H9 (cell line): ENCODE measurements at regions not wholly inside any gene's neighbourhood (a gene's known extent, or its start where the extent isn't known, plus 50 kb on each side); places are given as distances from the start of the nearest gene placed in this dataset.

Experiments
- DNase-seq: peaks from one replicate; pipeline ENCODE4 v3.0.0-alpha.2; 2017
- H2AFZ ChIP-seq: one replicate; pipeline ENCODE4 v1.6.1; 2013; ENCODE audit warnings: mild to moderate bottlenecking, low read length, control low read depth, moderate library complexity
- H2AK5ac ChIP-seq: 2 replicates; pipeline ENCODE4 v1.6.1; 2013; ENCODE audit warnings: low read length, control low read depth, mixed read lengths; ENCODE audit not compliant: insufficient read length
- H2BK120ac ChIP-seq: one replicate; pipeline ENCODE4 v1.6.1; 2013; ENCODE audit warnings: low read depth, mild to moderate bottlenecking, low read length, control low read depth, inconsistent platforms; ENCODE audit not compliant: poor library complexity, severe bottlenecking
- H2BK12ac ChIP-seq: 2 replicates; pipeline ENCODE4 v1.6.1; 2013; ENCODE audit warnings: low read length, control low read depth, mixed read lengths, low read depth; ENCODE audit not compliant: insufficient read length
- H2BK15ac ChIP-seq: 2 replicates; pipeline ENCODE4 v1.6.1; 2013; ENCODE audit warnings: low read depth, low read length, control low read depth
- H2BK20ac ChIP-seq: one replicate; pipeline ENCODE4 v1.6.1; 2013; ENCODE audit warnings: low read depth, mild to moderate bottlenecking, low read length, control low read depth, inconsistent platforms; ENCODE audit not compliant: poor library complexity, severe bottlenecking
- H2BK5ac ChIP-seq: 2 replicates; pipeline ENCODE4 v1.6.1; 2013; ENCODE audit warnings: low read length, control low read depth, mixed read lengths; ENCODE audit not compliant: insufficient read length
- H3K14ac ChIP-seq: 2 replicates; pipeline ENCODE4 v1.6.1; 2013; ENCODE audit warnings: low read length, control low read depth; ENCODE audit not compliant: insufficient read depth
- H3K18ac ChIP-seq: 2 replicates; pipeline ENCODE4 v1.6.1; 2013; ENCODE audit warnings: low read depth, mild to moderate bottlenecking, mixed read lengths, low read length, control low read depth; ENCODE audit not compliant: insufficient read length
- H3K23ac ChIP-seq: 2 replicates; pipeline ENCODE4 v1.6.1; 2013; ENCODE audit warnings: low read length, control low read depth, mixed read lengths, low read depth; ENCODE audit not compliant: insufficient read length
- H3K23me2 ChIP-seq: 2 replicates; pipeline ENCODE4 v1.6.1; 2013; ENCODE audit warnings: low read depth, mild to moderate bottlenecking, mixed read lengths, low read length, control low read depth; ENCODE audit not compliant: insufficient read length, poor library complexity, severe bottlenecking
- H3K27ac ChIP-seq: 2 replicates; pipeline ENCODE4 v1.5.1; 2013; ENCODE audit warnings: low read length, control low read depth, mixed read lengths, low read depth; ENCODE audit not compliant: insufficient read length
- H3K27me3 ChIP-seq: 2 replicates; pipeline ENCODE4 v1.6.1; 2013; ENCODE audit warnings: low read length, control low read depth, inconsistent platforms; ENCODE audit not compliant: insufficient read depth
- H3K4ac ChIP-seq: 2 replicates; pipeline ENCODE4 v1.6.1; 2013; ENCODE audit warnings: low read depth, mild to moderate bottlenecking, control low read depth, inconsistent platforms, low read length, moderate library complexity
- H3K4me1 ChIP-seq: 2 replicates; pipeline ENCODE4 v1.6.1; 2013; ENCODE audit warnings: low read length, control low read depth, inconsistent platforms; ENCODE audit not compliant: insufficient read depth
- H3K4me2 ChIP-seq: 2 replicates; pipeline ENCODE4 v1.6.1; 2013; ENCODE audit warnings: low read length, control low read depth, mixed read lengths; ENCODE audit not compliant: insufficient read length, insufficient read depth
- H3K56ac ChIP-seq: 2 replicates; pipeline ENCODE4 v1.6.1; 2013; ENCODE audit warnings: low read depth, mild to moderate bottlenecking, mixed read lengths, low read length, control low read depth; ENCODE audit not compliant: insufficient read length
- H3K79me1 ChIP-seq: 2 replicates; pipeline ENCODE4 v1.6.1; 2013; ENCODE audit warnings: low read depth, mild to moderate bottlenecking, moderate library complexity, low read length, control low read depth, inconsistent platforms; ENCODE audit not compliant: insufficient read depth, poor library complexity, severe bottlenecking
- H3K79me2 ChIP-seq: 2 replicates; pipeline ENCODE4 v1.6.1; 2013; ENCODE audit warnings: low read length, control low read depth, inconsistent platforms; ENCODE audit not compliant: insufficient read depth
- H3K9ac ChIP-seq: 2 replicates; pipeline ENCODE4 v1.6.1; 2013; ENCODE audit warnings: low read length, control low read depth, mixed read lengths; ENCODE audit not compliant: insufficient read length; ENCODE audit errors: extremely low read depth
- H3K9me3 ChIP-seq: one replicate; pipeline ENCODE4 v1.6.1; 2013; ENCODE audit warnings: low read depth, low read length, inconsistent platforms; ENCODE audit not compliant: control insufficient read depth
- H3T11ph ChIP-seq: one replicate; pipeline ENCODE4 v1.6.1; 2013; ENCODE audit warnings: mild to moderate bottlenecking, low read length, control low read depth, inconsistent platforms
- H4K20me1 ChIP-seq: one replicate; pipeline ENCODE4 v1.6.1; 2013; ENCODE audit not compliant: control insufficient read depth, insufficient read length, insufficient read depth
- H4K5ac ChIP-seq: 2 replicates; pipeline ENCODE4 v1.6.1; 2013; ENCODE audit warnings: low read depth, mild to moderate bottlenecking, mixed read lengths, low read length, control low read depth; ENCODE audit not compliant: insufficient read length
- H4K8ac ChIP-seq: replicated peaks from 2 replicates; pipeline ENCODE4 v1.6.1; 2013; ENCODE audit warnings: low read length, control low read depth, mixed read lengths, low read depth; ENCODE audit not compliant: insufficient read length
- H4K91ac ChIP-seq: 2 replicates; pipeline ENCODE4 v1.6.1; 2013; ENCODE audit warnings: low read depth, mild to moderate bottlenecking, moderate library complexity, mixed read lengths, low read length, control low read depth; ENCODE audit not compliant: insufficient read length
- H3K27ac Mint-ChIP-seq, 3 experiments: 2 replicates in 2 of 3; 3 replicates in 1 of 3; pipeline ENCODE4 v1.8.0; 2020 to 2021; ENCODE audit warnings: mixed read lengths in 3 of 3, mild to moderate bottlenecking in 1 of 3, moderate library complexity in 1 of 3
- H3K27me3 Mint-ChIP-seq: 2 replicates; pipeline ENCODE4 v1.8.0; 2021; ENCODE audit warnings: low read depth, mild to moderate bottlenecking, moderate library complexity, mixed read lengths
- H3K36me3 Mint-ChIP-seq, 3 experiments: 2 replicates in 2 of 3; 3 replicates in 1 of 3; pipeline ENCODE4 v1.8.0; 2020 to 2021; ENCODE audit warnings: low read depth in 3 of 3, mixed read lengths in 3 of 3; ENCODE audit not compliant: insufficient read depth in 1 of 3
- H3K4me1 Mint-ChIP-seq, 2 experiments: 2 replicates each; pipeline ENCODE4 v1.8.0; 2020; ENCODE audit warnings: mixed read lengths in 2 of 2
- H3K4me3 Mint-ChIP-seq, 2 experiments: 2 replicates in 1 of 2; 3 replicates in 1 of 2; pipeline ENCODE4 v1.8.0; 2020 to 2021; ENCODE audit warnings: mild to moderate bottlenecking in 2 of 2, mixed read lengths in 2 of 2, moderate library complexity in 1 of 2
- H3K9me3 Mint-ChIP-seq, 2 experiments: 2 replicates in 1 of 2; 3 replicates in 1 of 2; pipeline ENCODE4 v1.8.0; 2020; ENCODE audit warnings: mild to moderate bottlenecking in 2 of 2, mixed read lengths in 2 of 2, moderate library complexity in 1 of 2
- WGBS: extraction: QIAGEN DNeasy Blood & Tissue Kit; methylation state at CpG from one replicate; pipeline ENCODE4 v1.1.7; 2013; ENCODE audit warnings: missing lambda C conversion rate, low lambda C conversion rate, mixed read lengths; ENCODE audit not compliant: insufficient read length; ENCODE audit errors: extremely low coverage; 5-methylcytosine and 5-hydroxymethylcytosine counted together
- TF ChIP-seq, protein P1 (sequence below): fragments of 200-600 bp; sonication (generic); conservative IDR thresholded peaks from 3 replicates; pipeline ENCODE4 v1.8.0; 2021; ENCODE audit warnings: antibody characterized with exemption, mild to moderate bottlenecking

DNA sequence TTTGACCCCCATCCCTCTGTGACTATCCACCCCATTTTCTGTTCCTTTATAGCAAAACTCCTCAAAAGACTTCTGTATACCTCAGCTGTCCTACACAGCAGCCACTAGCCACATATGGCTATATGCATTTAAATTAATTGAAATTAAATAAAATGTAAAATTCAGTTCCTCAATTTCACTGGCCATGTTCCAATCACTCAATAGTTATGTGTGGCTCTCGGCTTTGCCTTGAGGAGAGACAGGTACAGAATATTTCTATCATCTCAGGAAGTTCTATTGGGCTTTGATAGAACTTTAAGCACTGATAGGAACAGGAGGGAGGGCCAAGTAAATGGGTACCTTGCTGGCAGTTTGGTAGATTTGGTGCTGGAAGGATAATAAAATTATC is 280.3 kb upstream of the AMIGO2 start:
- H2BK15ac ChIP-seq = no peak overlapping the region

More for the DNA sequence above, 280.3 kb upstream of the AMIGO2 start:
- H3K4me1 Mint-ChIP-seq = peaks cover 2 to 3% of the 10 kb centered on the region in 2 experiments; a peak in 1 of 4 replicates
- Histone ChIP-seq H3K27me3 (no peaks in the 10 kb centered on the region), H3K56ac (no peak overlapping the region), H3K4me1 (no peaks in the 10 kb centered on the region), H3K4ac (no peak overlapping the region), H3K79me2 (no peaks in the 10 kb centered on the region; the same call in 1 of the 2 replicates), H3K9ac (no peak overlapping the region), H2BK12ac (no peak overlapping the region), H2AFZ (no peak overlapping the region), H3K4me2 (no peak overlapping the region), H3T11ph (no peak overlapping the region), H2BK20ac (no peak overlapping the region), H3K79me1 (no peaks in the 10 kb centered on the region), H4K5ac (no peak overlapping the region), H3K9me3 (no peaks in the 10 kb centered on the region), H4K8ac (no peak overlapping the region), H3K23me2 (no peaks in the 10 kb centered on the region), H3K23ac (no peak overlapping the region), H3K27ac (no peak overlapping the region), H3K18ac (no peak overlapping the region), H2BK120ac (no peak overlapping the region), H4K91ac (no peak overlapping the region), H3K14ac (no peak overlapping the region), H4K20me1 (no peaks in the 10 kb centered on the region), H2BK5ac (no peak overlapping the region), H2AK5ac (no peak overlapping the region)
- no peak overlapping the region for H3K27ac Mint-ChIP-seq
- TF ChIP-seq, protein P1, sequence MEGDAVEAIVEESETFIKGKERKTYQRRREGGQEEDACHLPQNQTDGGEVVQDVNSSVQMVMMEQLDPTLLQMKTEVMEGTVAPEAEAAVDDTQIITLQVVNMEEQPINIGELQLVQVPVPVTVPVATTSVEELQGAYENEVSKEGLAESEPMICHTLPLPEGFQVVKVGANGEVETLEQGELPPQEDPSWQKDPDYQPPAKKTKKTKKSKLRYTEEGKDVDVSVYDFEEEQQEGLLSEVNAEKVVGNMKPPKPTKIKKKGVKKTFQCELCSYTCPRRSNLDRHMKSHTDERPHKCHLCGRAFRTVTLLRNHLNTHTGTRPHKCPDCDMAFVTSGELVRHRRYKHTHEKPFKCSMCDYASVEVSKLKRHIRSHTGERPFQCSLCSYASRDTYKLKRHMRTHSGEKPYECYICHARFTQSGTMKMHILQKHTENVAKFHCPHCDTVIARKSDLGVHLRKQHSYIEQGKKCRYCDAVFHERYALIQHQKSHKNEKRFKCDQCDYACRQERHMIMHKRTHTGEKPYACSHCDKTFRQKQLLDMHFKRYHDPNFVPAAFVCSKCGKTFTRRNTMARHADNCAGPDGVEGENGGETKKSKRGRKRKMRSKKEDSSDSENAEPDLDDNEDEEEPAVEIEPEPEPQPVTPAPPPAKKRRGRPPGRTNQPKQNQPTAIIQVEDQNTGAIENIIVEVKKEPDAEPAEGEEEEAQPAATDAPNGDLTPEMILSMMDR = no peak
- no peak for DNase-seq
- H3K4me3 Mint-ChIP-seq = no peak overlapping the region
- H3K27me3 Mint-ChIP-seq = no peaks in the 10 kb centered on the region
- no peaks in the 10 kb centered on the region for H3K36me3 Mint-ChIP-seq
- no CpG with 5 or more reads among the region's 1 CpG for WGBS
- no peaks in the 10 kb centered on the region for H3K9me3 Mint-ChIP-seq
